Hindlimb muscle (tissue), 1 donor: ENCODE measurements at regions not wholly inside any gene's neighbourhood (a gene's known extent, or its start where the extent isn't known, plus 50 kb on each side); places are given as distances from the start of the nearest gene placed in this dataset.
"Not testable (repeated sequence)": the region's sequence is repeated elsewhere in the genome, so short reads cannot be mapped to it uniquely, and the experiment has no call there.

Experiments used
- DNase-seq: peaks from one replicate; pipeline ENCODE4 v3.0.0-alpha.2; 2013

- DNase-seq, result no peak
Observed at GRCh38 chr3:43838877-43839276, 148.1 kb downstream of the ABHD5 start.

GRCh38 chr3:43843386-43843785, 152.6 kb downstream of the ABHD5 start:
- DNase-seq, result no peak

- no peak for DNase-seq
Observed at GRCh38 chr3:43844757-43845156, 154.0 kb downstream of the ABHD5 start.

GRCh38 chr3:43845553-43845952, 154.8 kb downstream of the ABHD5 start:
- DNase-seq, result not testable (repeated sequence)

GRCh38 chr3:43852066-43852465, 161.3 kb downstream of the ABHD5 start:
- DNase-seq, result no peak

GRCh38 chr3:43854283-43854682, 163.5 kb downstream of the ABHD5 start:
- DNase-seq, result no peak

- DNase-seq, result no peak
Observed at GRCh38 chr3:43854916-43855315, 164.2 kb downstream of the ABHD5 start.

GRCh38 chr3:43855674-43856299, 165.0 kb downstream of the ABHD5 start:
- DNase-seq, result no peak

GRCh38 chr3:43856351-43856750, 165.6 kb downstream of the ABHD5 start:
- DNase-seq, result no peak

GRCh38 chr3:43856761-43857160, 166.0 kb downstream of the ABHD5 start:
- no peak for DNase-seq

GRCh38 chr3:43857361-43858293, 166.9 kb downstream of the ABHD5 start:
- no peak for DNase-seq

GRCh38 chr3:43858294-43858701, 167.6 kb downstream of the ABHD5 start:
- no peak for DNase-seq

- no peak for DNase-seq
Observed at GRCh38 chr3:43859766-43860165, 169.0 kb downstream of the ABHD5 start.

- DNase-seq, result no peak
Observed at GRCh38 chr3:43861635-43862034, 170.9 kb downstream of the ABHD5 start.

- no peak for DNase-seq
Observed at GRCh38 chr3:43862470-43862869, 171.7 kb downstream of the ABHD5 start.

GRCh38 chr3:43862992-43863805, 172.5 kb downstream of the ABHD5 start:
- no peak for DNase-seq

- DNase-seq, result no peak
Observed at GRCh38 chr3:43863966-43864933, 173.5 kb downstream of the ABHD5 start.

GRCh38 chr3:43865351-43865750, 174.6 kb downstream of the ABHD5 start:
- DNase-seq, result no peak

- no peak for DNase-seq
Observed at GRCh38 chr3:43865887-43866528, 175.3 kb downstream of the ABHD5 start.

- no peak for DNase-seq
Observed at GRCh38 chr3:43866529-43867353, 176.0 kb downstream of the ABHD5 start.
